ENCODE measurements at regions not wholly inside any gene's neighbourhood (a gene's known extent, or its start where the extent isn't known, plus 50 kb on each side); places are given as distances from the start of the nearest gene placed in this dataset.

DNA sequence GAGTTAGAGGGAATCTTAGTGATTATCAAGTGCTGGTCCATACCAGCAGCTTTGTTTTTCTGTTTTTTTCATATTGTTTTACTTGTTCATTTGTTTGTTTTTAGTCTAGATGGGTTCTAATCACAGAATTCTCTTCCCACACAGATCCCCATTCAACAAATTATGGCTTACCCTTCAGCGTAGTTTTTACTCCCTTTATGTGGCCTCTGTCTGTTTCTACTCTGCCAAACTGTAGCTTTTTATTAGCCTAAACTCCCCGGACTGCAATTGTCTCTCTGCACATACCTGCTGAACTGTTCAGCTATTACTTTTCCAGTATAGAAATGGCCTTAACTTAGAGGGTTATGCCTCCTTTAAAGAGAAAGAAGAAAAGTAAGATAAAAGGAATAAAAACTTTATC lies 348.5 kb downstream of the TGFB2 start:
- Histone ChIP-seq H2BK5ac (ENCODE audit: low read depth, low read length) (no peak overlapping the region), H3K56ac (replicated peaks; ENCODE audit: insufficient read length, low read depth, low read length) (no peak overlapping the region), H2BK12ac (ENCODE audit: low read depth, low read length) (no peak overlapping the region), H2AK5ac (ENCODE audit: low read depth, low read length) (no peak overlapping the region), H3K27me3 (replicated peaks in 1 of 4; ENCODE audit: control insufficient read depth in 3 of 4, extremely low read depth in 1 of 4, insufficient read depth in 3 of 4, low read length in 3 of 4) (no peaks in the 10 kb centered on the region; a peak in 1 of 7 replicates), H3K4me1 (replicated peaks in 1 of 4; ENCODE audit: control insufficient read depth in 3 of 4, insufficient read depth in 4 of 4, low read length in 3 of 4) (peaks cover 0 to 3% (median 2%) of the 10 kb centered on the region in 4 experiments; a peak in 3 of 7 replicates), H4K5ac (ENCODE audit: insufficient read length, low read depth, low read length) (no peak overlapping the region), H2BK120ac (replicated peaks; ENCODE audit: low read depth, low read length) (no peak overlapping the region), H3K27ac (ENCODE audit: low read depth, low read length) (no peak overlapping the region), H3K18ac (ENCODE audit: extremely low read depth, low read length) (no peak overlapping the region), H4K20me1 (replicated peaks in 1 of 2; ENCODE audit: control insufficient read depth in 1 of 2, insufficient read depth in 2 of 2, low read length in 2 of 2) (no peaks in the 10 kb centered on the region), H3K23me2 (ENCODE audit: low read depth, low read length) (no peaks in the 10 kb centered on the region), H3K4me2 (ENCODE audit: insufficient read depth in 1 of 2, low read depth in 2 of 2, low read length in 2 of 2) (no peak overlapping the region), H2BK15ac (ENCODE audit: low read length) (no peak overlapping the region), H4K8ac (ENCODE audit: extremely low read depth, insufficient read depth, low read length) (no peak overlapping the region), H3K4me3 (ENCODE audit: extremely low read depth in 1 of 4, insufficient read depth in 2 of 4, low read depth in 3 of 4, low read length in 4 of 4) (no peak overlapping the region), H3K9me3 (ENCODE audit: insufficient read depth in 2 of 2, low read depth in 1 of 2, low read length in 1 of 2) (no peaks in the 10 kb centered on the region), H3K4ac (replicated peaks; ENCODE audit: insufficient read length, low read depth, low read length) (no peak overlapping the region), H3K79me2 (ENCODE audit: control insufficient read depth in 1 of 2, insufficient read depth in 2 of 2, low read length in 2 of 2) (no peaks in the 10 kb centered on the region), H2BK20ac (ENCODE audit: low read length) (no peak overlapping the region), H3K36me3 (ENCODE audit: control insufficient read depth in 2 of 4, insufficient read depth in 4 of 4, low read length in 3 of 4) (no peaks in the 10 kb centered on the region), H3K79me1 (ENCODE audit: low read depth, low read length) (no peaks in the 10 kb centered on the region), H4K91ac (replicated peaks; ENCODE audit: insufficient read length, low read length) (no peak overlapping the region), H2AFZ (ENCODE audit: low read length) (no peak overlapping the region), H3K9ac (replicated peaks in 1 of 4; ENCODE audit: extremely low read depth in 1 of 4, low read depth in 3 of 4, low read length in 3 of 4) (no peak overlapping the region), H3K14ac (ENCODE audit: insufficient read length) (no peak overlapping the region), H3K23ac (ENCODE audit: insufficient read length) (no peak overlapping the region)
- CTCF ChIA-PET (ENCODE audit: partially characterized antibody), result no interaction called here
- DNase-seq (ENCODE audit: low read depth in 1 of 2, low spot score in 2 of 2) (no peak), FAIRE-seq (no peak)
- POLR2A ChIA-PET (ENCODE audit: partially characterized antibody), result no interaction called here
- WGBS, 2 experiments (ENCODE audit: extremely low coverage in 1 of 2, insufficient coverage in 1 of 2, insufficient read length in 1 of 2, insufficient replicate concordance in 2 of 2, low coverage in 1 of 2, low lambda C conversion rate in 2 of 2, missing lambda C conversion rate in 1 of 2), result 83% methylated on average over 2 of the region's 2 CpGs; no CpG with 5 or more reads in 1 of the 2 experiments
- TF ChIP-seq, protein P1, sequence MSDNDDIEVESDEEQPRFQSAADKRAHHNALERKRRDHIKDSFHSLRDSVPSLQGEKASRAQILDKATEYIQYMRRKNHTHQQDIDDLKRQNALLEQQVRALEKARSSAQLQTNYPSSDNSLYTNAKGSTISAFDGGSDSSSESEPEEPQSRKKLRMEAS (IDR thresholded peaks at IDR 0.05), result no peak
- TF ChIP-seq ZNF274 (IDR thresholded peaks at IDR 0.05; ENCODE audit: borderline replicate concordance, extremely low read depth, low read length), result no peak
- no peak for TF ChIP-seq TAF1 (IDR thresholded peaks at IDR 0.05; ENCODE audit: low read depth, low read length)
- TF ChIP-seq TEAD4 (IDR thresholded peaks at IDR 0.05; ENCODE audit: low read depth, low read length), result no peak
- no peak for TF ChIP-seq CHD2 (IDR thresholded peaks at IDR 0.05; ENCODE audit: low read length)
- no peak for TF ChIP-seq RXRA (IDR thresholded peaks at IDR 0.05; ENCODE audit: insufficient read depth, low read depth, low read length)
- no peak for TF ChIP-seq BRCA1 (IDR thresholded peaks at IDR 0.05; ENCODE audit: low read depth, low read length)
- TF ChIP-seq HDAC2 (IDR thresholded peaks at IDR 0.05; ENCODE audit: borderline replicate concordance in 1 of 2, low read depth in 2 of 2, low read length in 2 of 2), result no peak
- no peak for TF ChIP-seq GABPA (IDR thresholded peaks at IDR 0.05; ENCODE audit: borderline replicate concordance, insufficient read depth, low read length)
- TF ChIP-seq NANOG (IDR thresholded peaks at IDR 0.05; ENCODE audit: insufficient read depth, low read depth, low read length, poor library complexity, severe bottlenecking), result no peak
- TF ChIP-seq BACH1 (IDR thresholded peaks at IDR 0.05; ENCODE audit: low read length), result no peak
- TF ChIP-seq, protein P2, sequence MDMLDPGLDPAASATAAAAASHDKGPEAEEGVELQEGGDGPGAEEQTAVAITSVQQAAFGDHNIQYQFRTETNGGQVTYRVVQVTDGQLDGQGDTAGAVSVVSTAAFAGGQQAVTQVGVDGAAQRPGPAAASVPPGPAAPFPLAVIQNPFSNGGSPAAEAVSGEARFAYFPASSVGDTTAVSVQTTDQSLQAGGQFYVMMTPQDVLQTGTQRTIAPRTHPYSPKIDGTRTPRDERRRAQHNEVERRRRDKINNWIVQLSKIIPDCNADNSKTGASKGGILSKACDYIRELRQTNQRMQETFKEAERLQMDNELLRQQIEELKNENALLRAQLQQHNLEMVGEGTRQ (IDR thresholded peaks at IDR 0.05; ENCODE audit: low read length), result no peak
- TF ChIP-seq POU5F1 (IDR thresholded peaks at IDR 0.05; ENCODE audit: low read depth, low read length), result no peak
- TF ChIP-seq SIRT6 (IDR thresholded peaks at IDR 0.05; ENCODE audit: low read length), result no peak
